Liver (tissue), 3 donors: ENCODE measurements at regions not wholly inside any gene's neighbourhood (a gene's known extent, or its start where the extent isn't known, plus 50 kb on each side); places are given as distances from the start of the nearest gene placed in this dataset.

Experiments
- CTCF ChIP-seq: fragments of 150-350 bp; IDR thresholded peaks from 2 replicates; pipeline ENCODE4 v1.5.1; 2017; ENCODE audit warnings: improper control_type of control experiment, low read depth, low read length; ENCODE audit not compliant: missing input control
- JUND ChIP-seq, 2 donors: IDR thresholded peaks; 2 replicates each; pipeline ENCODE4 v1.6.1; 2016; ENCODE audit warnings: antibody characterized with exemption in 2 of 2
- MAX ChIP-seq: IDR thresholded peaks from 2 replicates; pipeline ENCODE4 v1.6.1; 2016; ENCODE audit warnings: antibody characterized with exemption
- NR2F2 ChIP-seq: IDR thresholded peaks from 2 replicates; pipeline ENCODE4 v1.6.1; 2016; ENCODE audit warnings: antibody characterized with exemption
- SP1 ChIP-seq: IDR thresholded peaks from 2 replicates; pipeline ENCODE4 v1.6.1; 2018; ENCODE audit warnings: antibody characterized with exemption, mild to moderate bottlenecking
- YY1 ChIP-seq: IDR thresholded peaks from 2 replicates; pipeline ENCODE4 v1.6.1; 2016; ENCODE audit warnings: antibody characterized with exemption, mild to moderate bottlenecking
- donor health status: healthy.
- donor health status: healthy.

- no peak for TF ChIP-seq NR2F2
- no peak for TF ChIP-seq CTCF
- no peak for TF ChIP-seq JUND (IDR thresholded peaks at IDR 0.05)
- TF ChIP-seq MAX, result no peak
- TF ChIP-seq YY1, result no peak
- no peak for TF ChIP-seq SP1
Measured at GRCh38 chr16:22664132-22664531, 149.8 kb upstream of the HS3ST2 start.
